Stimulated activated CD4-positive, alpha-beta T cell treated with anti-CD3 and anti-CD28 coated beads, Interleukin-15, amount 100 ng/mL, for 24 hours (primary cell): ENCODE measurements at regions not wholly inside any gene's neighbourhood (a gene's known extent, or its start where the extent isn't known, plus 50 kb on each side); places are given as distances from the start of the nearest gene placed in this dataset.
"Not testable (repeated sequence)": the region's sequence is repeated elsewhere in the genome, so short reads cannot be mapped to it uniquely, and the experiment has no call there.

Experiments used
- DNase-seq: peaks from one replicate; pipeline ENCODE4 v3.0.0-alpha.2; 2020

- no peak for DNase-seq
Measured at GRCh38 chr6:84635081-84635761, 129.2 kb downstream of the TBX18 start.

DNA sequence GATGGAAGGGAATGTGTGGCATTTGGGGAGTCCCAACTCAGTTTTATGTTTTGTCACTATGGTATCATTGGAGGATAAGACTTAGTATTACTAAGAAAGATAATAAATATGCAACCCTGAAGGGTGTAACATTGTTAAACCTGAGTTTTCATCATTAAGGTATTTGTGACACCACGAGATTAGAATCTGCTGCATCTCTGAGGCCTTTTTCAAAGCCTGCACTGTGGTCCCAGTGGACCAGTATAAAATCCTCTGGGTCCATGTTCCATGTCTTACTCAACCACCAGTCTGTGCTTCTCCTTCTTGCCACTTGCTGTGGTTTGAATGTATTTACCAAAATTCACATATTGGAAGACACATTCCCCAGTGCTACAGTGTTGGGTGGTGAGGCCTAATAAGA is 130.6 kb downstream of the TBX18 start:
- DNase-seq = no peak

- DNase-seq = not testable (repeated sequence)
Measured at GRCh38 chr6:84626527-84626926, 137.9 kb downstream of the TBX18 start.

DNA sequence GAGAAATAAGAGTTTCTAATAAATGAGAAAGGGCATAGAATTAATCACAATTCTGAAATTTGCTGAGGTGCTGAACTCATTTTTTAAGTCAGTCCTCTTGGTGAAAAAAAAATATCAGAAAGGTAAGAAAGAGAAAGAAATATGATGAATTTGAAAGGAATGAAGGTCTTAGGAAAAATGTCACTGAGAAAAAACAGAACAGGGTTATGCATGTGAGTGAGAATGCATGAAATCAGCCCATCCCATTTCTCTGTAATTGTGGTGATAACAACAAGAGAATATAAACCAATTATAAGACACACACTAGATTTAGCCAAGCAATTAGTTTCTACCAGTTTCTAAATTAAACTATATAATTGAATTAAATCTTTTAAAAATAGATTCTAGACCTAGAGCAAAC is 138.9 kb downstream of the TBX18 start:
- no peak for DNase-seq

- no peak for DNase-seq
Measured at GRCh38 chr6:84623956-84624680, 140.3 kb downstream of the TBX18 start.

DNA sequence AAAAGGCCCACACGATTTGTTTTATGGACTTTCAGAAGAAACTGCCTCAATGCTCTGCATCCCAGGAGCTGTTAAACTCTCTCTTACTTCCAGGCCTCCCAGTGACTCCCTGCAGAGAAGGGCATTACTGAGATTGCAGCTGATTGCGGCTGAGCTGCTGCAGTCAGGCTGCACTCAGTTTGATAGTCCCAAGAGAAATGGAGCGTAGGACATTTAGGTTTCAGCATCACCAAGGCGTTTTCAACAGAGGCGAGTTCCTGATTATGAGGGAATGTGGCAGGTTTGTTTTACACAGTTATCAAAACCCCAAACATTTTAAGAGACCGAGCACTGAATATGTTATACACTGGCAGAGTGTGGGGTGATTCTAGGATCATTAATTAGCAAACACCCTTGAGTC is 145.6 kb downstream of the TBX18 start:
- no peak for DNase-seq

GRCh38 chr6:84618046-84618752 is 146.2 kb downstream of the TBX18 start:
- DNase-seq = no peak

DNA sequence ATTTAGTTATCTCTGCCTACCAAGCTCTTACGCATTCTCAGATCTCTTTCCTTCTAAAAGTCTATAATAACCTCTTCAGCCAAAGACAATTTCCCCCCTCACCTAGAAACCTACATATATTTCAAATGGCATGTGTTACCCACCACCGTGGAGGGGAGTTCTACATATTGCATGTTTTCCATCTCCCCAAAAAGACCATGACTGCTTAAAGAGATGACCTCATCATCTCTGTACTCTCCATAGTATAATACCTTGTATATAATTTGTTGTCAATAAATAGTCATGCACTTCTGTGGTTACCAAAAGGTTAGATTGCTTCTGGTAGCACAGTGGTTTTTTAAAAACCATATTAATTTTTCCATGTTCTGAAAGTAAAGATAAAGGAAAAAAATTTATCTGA is 148.4 kb downstream of the TBX18 start:
- DNase-seq = no peak

DNA sequence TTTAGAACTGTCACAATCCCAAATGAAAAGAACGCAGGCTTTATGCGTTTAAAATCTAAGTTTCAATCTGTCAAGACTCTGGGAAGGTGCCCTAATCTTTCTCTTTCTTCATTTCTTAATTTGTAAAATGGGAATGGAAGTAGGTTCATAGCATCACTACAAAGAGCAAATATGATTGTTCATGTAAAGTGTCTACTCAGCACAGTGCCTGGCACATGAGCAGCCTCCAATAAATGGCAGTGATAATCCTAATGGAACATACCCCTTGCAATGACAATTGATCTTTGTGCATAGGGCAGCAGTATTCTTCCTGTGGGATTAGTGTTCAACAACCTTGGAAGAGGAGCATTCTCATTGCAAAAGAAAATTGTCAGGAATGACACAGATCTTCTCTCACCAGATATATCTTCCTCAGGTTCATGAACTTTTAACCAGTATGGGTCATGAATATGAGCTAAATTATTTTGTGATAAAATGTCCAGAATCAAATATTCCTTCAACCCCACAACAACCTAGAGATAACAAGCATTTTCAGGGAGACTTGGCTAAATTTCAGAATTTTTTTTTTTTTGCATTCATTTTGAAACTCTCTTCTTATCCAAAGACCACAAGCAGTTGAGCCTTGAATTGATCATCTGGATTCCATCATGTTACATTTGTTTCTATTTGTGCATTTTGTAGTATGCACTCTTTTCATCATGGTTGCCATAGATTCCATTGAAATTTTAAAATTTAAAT is 149.1 kb downstream of the TBX18 start:
- DNase-seq = no peak

DNA sequence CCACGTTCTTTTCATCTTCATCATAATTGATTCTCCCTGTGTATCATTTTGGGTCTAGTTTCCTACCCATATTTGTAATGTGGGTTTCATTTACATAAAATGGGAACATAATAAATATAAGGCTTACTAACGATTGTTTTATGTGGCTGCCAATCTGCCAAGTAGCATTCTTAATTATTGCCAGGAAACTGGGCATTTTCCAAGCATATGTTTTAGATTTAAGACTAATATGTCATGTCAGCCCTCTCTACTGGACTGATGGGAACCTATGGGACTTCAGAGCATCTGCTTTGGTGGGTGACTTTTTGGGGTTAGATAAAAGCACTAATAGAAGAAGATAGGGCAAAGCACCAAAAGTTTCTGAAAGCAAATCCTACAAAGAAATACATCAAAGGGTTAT is 157.5 kb downstream of the TBX18 start:
- no peak for DNase-seq

DNA sequence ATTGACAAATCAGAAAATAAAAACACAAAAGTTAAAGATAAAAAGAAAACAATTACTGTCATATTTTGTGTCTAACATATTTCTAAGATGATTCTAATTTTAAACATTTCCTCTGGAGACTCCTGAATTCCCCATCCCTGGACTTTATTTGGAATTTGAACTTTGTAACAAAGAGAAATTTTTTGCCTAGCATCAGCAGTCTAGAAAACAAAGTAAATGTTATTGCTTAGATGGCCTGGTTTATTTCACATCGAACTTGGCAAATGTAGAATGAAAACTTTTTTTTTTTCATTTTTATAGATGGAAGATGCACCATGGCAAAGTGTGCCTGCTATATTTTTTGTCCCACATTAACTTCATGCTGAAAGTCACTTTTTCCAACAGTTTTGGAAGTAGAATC is 159.1 kb downstream of the TBX18 start:
- DNase-seq = no peak

DNA sequence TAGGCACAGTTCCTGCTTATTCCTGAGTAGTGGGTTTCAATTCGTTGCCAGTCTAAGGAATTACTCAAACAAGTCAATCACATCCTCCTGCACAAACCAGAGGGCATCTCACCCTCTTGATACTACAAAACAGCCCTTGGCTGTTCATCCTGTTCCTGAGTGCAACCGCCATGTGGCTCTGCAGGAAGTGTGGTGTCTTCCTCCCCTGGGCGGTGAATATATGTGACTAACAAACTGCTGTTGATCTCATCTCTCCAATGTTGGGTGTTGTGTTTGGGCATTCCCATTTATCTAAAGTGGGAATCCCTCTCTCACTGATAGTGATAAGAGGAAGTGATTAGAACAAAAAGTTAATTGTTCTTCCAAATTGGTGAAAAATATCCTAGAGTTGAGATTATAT is 163.0 kb downstream of the TBX18 start:
- no peak for DNase-seq

DNA sequence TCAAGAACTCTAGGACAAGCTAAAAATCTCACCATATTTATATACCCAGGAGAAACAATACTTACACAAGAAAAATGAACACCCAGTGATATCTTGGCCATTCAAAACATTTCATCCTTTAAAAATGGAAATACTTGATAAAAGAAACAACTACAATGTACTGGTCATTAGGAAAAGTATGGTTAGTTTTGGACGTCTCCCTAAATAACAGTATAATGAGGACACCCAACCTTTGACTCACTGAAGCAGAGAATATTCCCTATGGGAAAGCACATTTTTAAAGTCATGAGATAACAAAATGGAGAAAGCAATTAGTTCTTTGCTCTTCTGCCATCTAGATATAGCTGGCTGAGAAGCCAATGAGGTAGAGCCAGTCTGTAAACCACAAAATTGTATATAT is 164.4 kb downstream of the TBX18 start:
- no peak for DNase-seq

GRCh38 chr6:84597238-84597875 is 167.0 kb downstream of the TBX18 start:
- no peak for DNase-seq

GRCh38 chr6:84596488-84596887 is 167.9 kb downstream of the TBX18 start:
- DNase-seq = no peak

DNA sequence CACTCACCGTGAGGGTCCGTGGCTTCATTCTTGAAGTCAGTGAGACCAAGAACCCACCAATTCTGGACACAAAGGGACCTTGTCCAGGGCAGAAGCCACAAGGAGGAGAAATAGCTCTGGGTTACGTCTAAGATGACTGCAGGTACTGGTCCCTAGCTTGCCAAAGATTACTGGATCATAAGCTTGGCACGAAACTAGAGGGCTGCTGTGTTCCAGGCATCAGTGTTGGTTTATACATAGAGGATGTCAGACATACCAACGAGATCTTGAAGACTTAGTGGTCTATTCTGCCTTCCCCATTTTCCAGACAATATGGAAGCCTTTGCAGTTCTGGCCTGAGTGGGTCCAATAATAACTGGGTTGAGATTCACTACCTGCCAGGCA is 175.7 kb downstream of the TBX18 start:
- DNase-seq = no peak

GRCh38 chr6:84587994-84588696 is 176.3 kb downstream of the TBX18 start:
- not testable (repeated sequence) for DNase-seq

DNA sequence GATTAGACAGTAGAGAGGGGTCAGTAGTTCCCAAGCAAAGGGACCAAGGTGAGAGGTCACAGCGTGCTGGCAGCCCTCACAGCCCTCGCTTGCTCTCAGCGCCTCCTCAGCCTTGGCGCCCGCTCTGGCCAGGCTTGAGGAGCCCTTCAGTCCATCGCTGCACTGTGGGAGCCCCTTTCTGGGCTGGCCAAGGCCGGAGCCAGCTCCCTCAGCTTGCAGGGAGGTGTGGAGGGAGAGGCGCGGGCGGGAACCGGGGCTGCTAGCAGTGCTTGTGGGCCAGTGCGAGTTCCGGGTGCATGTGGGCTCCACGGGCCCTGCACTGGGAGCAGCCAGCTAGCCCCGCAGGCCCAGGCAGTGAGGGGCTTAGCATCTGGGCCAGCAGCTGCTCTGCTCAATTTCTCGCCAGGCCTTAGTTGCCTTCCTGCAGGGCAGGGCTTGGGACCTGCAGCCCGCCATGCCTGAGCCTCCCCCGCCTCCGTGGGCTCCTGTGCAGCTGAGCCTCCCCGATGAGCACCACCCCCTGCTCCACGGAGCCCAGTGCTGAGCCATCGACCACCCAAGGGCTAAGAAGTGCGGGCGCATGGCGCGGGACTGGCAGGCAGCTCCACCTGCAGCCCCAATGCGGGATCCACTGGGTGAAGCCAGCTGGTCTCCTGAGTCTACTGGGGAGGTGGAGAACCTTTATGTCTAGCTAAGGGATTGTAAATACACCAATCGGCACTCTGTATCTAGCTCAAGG is 177.0 kb downstream of the TBX18 start:
- DNase-seq = not testable (repeated sequence)

DNA sequence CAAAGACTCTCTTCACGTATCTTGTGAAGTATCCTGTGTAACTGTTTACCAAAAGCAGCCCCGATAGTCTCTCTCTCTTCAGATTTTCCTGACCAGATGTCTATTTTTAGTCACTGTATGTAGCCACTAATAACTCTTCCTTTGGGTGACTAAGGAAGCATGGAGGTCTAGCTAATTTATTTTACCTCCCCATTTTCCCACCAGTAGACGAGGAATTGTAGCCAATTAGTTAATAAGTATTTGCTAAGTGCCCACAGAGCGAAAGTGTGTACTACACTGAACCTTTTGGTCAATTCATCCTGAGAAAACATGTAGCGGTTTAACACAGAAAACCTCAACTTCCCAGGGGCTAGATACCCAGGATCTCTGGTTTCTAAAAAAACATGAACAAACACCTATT is 180.6 kb downstream of the TBX18 start:
- no peak for DNase-seq

GRCh38 chr6:84582997-84583396 is 181.4 kb downstream of the TBX18 start:
- no peak for DNase-seq

GRCh38 chr6:84581494-84582259 is 182.7 kb downstream of the TBX18 start:
- DNase-seq = no peak
